NK-92 (cell line): ENCODE measurements at regions not wholly inside any gene's neighbourhood (a gene's known extent, or its start where the extent isn't known, plus 50 kb on each side); places are given as distances from the start of the nearest gene placed in this dataset.

Experiments used
- DNase-seq: peaks from one replicate; lab custom pipeline; 2025; ENCODE audit not compliant: unreplicated experiment; lab: John Stamatoyannopoulos, UW

DNA sequence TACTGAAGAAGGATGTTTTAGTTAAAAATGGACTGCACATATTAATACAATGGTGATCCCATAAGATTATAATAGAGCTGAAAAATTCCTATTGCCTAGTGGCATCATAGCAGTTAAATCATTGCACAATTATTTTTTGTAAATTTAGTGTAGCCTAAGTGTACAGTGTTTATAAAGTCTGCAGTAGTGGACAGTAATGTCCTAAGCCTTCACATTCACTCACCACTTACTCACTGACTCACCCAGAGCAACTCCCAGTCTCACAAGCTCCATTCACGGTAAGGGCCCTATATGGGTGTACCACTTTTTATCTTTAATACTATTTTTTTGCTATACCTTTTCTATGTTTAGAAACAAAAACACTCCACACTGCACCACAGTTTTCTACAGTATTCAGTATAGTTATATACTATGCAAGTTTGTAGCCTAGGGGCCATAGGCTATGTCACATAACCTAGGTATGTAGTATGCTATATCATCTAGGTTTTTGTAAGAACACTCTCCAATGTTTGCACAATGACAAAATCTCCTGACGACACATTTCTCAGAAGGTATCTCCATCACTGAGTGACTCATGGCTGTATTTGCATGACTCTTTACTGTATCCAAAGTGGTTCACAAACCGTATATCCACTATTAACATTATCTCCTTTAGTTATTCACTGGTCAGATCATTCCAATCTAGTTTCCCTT is 536.0 kb downstream of the KLF12 start:
- DNase-seq, result no peak

- no peak for DNase-seq
Measured at GRCh38 chr13:73596382-73596781, 537.6 kb downstream of the KLF5 start.

DNA sequence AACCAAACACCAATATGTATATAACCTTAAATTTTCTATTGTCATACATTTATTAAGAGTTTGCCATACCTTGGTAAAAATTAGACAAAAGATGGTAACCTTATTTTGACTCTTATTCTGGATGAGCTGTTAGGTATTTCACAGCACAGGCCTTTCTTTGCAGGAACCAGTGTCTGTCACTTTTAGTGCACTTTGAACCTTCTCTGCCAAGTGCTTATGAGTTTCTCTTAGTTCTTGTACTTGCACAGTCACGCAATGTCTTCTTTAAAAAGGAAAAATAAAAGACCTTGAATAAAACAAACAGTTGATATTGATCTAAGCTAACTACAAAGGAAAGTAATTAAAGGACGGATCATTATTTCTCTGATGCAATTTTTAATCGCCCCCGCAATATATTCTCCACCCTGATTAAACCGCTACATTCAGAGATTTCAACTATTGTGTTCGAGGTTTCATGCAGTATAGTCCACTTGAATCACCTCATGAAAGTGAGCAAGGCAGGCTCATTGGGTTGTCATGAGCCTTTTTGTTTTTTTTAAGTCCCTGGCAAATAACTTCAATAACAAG is 534.5 kb downstream of the KLF5 start:
- no peak for DNase-seq

DNA sequence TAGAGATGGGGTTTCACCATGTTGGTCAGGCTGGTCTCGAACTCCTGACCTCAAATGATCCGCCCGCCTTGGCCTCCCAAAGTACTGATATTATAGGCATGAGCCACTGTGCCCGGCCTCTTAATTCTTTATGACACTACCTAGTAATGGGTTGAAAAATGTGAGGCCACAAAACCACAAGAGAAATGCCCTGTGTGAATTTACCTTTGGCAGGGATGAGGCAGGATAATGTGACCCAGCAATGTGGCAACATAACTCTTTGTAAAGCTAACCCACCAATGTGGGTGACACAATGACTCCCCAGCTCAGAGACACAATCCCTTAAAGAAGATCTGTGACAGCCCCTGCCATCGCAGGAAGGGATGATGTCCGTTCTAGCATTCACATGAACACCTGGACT is 533.1 kb downstream of the KLF5 start:
- no peak for DNase-seq

DNA sequence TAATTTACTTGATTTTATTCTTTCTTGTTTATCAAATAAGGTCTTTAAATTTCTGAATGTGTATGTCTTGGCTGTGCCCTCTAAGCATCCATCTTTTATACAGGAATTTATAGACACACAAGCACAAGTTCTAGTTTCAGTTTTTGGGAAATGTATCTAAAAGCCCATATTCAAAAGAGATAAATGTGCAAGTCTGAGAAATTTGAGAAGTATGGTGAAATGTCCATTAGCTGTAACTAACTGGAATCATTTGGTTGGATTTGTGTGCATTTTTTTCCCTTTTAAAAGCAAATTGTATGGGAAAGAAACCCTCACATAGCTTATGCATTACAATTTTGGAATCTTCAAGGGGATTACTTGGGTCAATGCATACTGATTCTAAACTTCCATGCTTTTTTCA is 532.0 kb downstream of the KLF5 start:
- no peak for DNase-seq

GRCh38 chr13:73585236-73585635 is 526.4 kb downstream of the KLF5 start:
- no peak for DNase-seq

- no peak for DNase-seq
Measured at GRCh38 chr13:73583331-73583730, 524.5 kb downstream of the KLF5 start.

GRCh38 chr13:73580513-73581267 is 521.9 kb downstream of the KLF5 start:
- DNase-seq, result no peak

GRCh38 chr13:73579574-73580274 is 520.9 kb downstream of the KLF5 start:
- DNase-seq, result no peak

GRCh38 chr13:73578251-73578875 is 519.6 kb downstream of the KLF5 start:
- no peak for DNase-seq

- DNase-seq, result no peak
Measured at GRCh38 chr13:73576291-73576690, 517.5 kb downstream of the KLF5 start.

DNA sequence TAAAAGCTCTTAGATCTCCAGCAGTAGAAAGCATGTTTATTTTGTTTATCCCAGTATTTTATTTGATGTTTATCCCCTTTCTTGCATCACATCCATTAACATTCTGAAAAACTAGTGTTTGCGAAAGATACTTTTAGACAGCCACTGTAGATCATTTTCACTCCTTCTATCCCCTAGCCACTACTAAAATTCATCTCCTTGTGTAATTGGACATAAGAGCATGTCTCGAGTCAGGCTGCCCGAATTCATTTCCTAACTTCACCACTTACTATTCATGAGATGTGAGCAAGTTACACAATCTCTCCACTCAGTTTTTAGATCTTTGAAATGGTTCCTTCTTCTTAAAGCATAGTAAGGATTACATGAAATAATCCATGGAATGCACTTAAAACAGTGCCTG is 514.0 kb downstream of the KLF5 start:
- DNase-seq, result no peak

DNA sequence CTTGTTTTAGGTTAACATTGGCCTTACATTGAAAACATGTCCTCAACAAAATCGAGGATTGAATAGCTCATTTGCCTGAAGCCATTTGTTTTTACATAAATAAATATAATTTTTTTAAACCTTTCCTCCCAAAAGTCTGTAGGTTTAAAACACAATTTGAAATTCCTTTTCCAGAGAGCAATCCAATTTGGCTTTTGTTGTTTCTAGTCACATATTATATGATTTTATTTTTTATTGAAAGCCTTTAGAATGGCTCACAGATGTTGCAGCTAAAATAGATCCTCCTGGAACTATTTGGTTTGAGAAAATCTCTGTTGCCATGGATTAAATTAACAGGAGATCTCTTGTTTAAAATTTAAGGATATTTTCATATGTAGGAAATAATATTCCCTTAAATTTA is 512.6 kb downstream of the KLF5 start:
- no peak for DNase-seq

DNA sequence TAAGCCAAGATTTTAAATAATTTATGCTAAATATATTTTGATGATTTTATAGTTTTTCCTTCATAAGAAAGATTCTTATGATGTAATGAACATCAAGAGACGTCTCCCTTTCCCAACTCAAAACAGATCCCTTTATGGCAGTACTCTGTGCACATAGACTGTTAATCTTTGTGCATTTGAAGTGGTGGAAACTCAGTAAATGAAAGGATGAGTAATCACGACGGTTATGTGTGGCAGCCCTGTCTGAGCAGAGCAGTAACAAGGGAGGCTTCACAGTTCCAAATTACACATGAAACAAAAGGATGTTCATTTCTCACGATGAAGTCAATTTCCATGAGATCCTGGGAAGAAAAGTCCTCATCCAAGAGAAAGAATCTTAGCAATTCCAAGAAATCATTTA is 498.1 kb downstream of the KLF5 start:
- no peak for DNase-seq

GRCh38 chr13:73556128-73556527 is 497.3 kb downstream of the KLF5 start:
- no peak for DNase-seq

GRCh38 chr13:73551736-73552135 is 492.9 kb downstream of the KLF5 start:
- DNase-seq, result no peak

GRCh38 chr13:73549717-73550116 is 490.9 kb downstream of the KLF5 start:
- DNase-seq, result no peak

- no peak for DNase-seq
Measured at GRCh38 chr13:73548449-73548848, 489.6 kb downstream of the KLF5 start.

GRCh38 chr13:73547239-73547638 is 488.4 kb downstream of the KLF5 start:
- no peak for DNase-seq

GRCh38 chr13:73544175-73544574 is 485.4 kb downstream of the KLF5 start:
- DNase-seq, result no peak

DNA sequence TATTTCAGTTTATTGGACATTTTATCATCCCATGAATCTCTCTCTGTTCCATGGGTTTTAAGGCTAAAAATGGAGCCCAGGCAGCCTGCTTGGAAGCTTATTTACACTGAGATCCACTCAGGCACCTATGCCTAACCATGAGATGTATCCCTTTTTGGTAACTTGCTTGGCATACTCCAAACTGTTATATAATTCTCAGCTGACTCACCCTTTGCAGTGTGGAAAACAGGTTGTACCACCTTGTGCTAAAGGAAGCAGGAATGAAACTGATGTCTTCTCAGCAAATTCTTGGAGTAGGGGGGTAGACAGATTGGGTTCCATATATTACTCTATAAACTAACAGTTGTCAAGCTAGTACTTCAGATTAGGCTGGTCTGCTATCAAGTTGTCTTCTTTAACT is 483.6 kb downstream of the KLF5 start:
- DNase-seq, result no peak
